A673 (cell line): ENCODE measurements at regions not wholly inside any gene's neighbourhood (a gene's known extent, or its start where the extent isn't known, plus 50 kb on each side); places are given as distances from the start of the nearest gene placed in this dataset.

Source experiments
- BruUV-seq: library from RNA; stranded (reverse); fragments of 400-500 nt; replicated peaks from 2 replicates; lab custom pipeline; 2021; lab: Mats Ljungman, UMichigan
- CTCF ChIA-PET: fragments of 300-600 bp; sonication (Branson Sonifier 250); formaldehyde crosslinking; loops from one replicate; lab custom pipeline; 2022; ENCODE audit warnings: antibody characterized with exemption; lab: Charles Lee
- POLR2A ChIA-PET: fragments of 300-600 bp; sonication (Branson Sonifier 250); formaldehyde crosslinking; loops from one replicate; lab custom pipeline; 2022; ENCODE audit warnings: antibody characterized with exemption; ENCODE audit not compliant: low non-redundant PET; lab: Charles Lee
- DNase-seq: peaks from one replicate; pipeline ENCODE4 v3.0.0-alpha.2; 2015; ENCODE audit warnings: low spot score
- H3K27ac ChIP-seq: fragments of 200-600 bp; sonication (generic); 2 replicates; pipeline ENCODE4 v1.5.1; 2016; ENCODE audit warnings: mixed run types, low read depth, mild to moderate bottlenecking, mixed read lengths, antibody characterized with exemption, low read length; ENCODE audit not compliant: poor library complexity, severe bottlenecking
- H3K27me3 ChIP-seq: fragments of 200-600 bp; sonication (generic); replicated peaks from 2 replicates; pipeline ENCODE4 v1.6.1; 2017; ENCODE audit warnings: mixed run types, low read depth, mild to moderate bottlenecking, mixed read lengths, antibody characterized with exemption, low read length; ENCODE audit not compliant: insufficient read depth, poor library complexity
- H3K36me3 ChIP-seq: fragments of 200-600 bp; sonication (generic); 2 replicates; pipeline ENCODE4 v1.6.1; 2016; ENCODE audit warnings: mixed run types, mild to moderate bottlenecking, mixed read lengths, antibody characterized with exemption, low read length; ENCODE audit not compliant: insufficient read depth, poor library complexity, severe bottlenecking
- H3K4me1 ChIP-seq: fragments of 200-600 bp; sonication (generic); 2 replicates; pipeline ENCODE4 v1.6.1; 2017; ENCODE audit warnings: mixed run types, mild to moderate bottlenecking, mixed read lengths, antibody characterized with exemption, low read length; ENCODE audit not compliant: insufficient read depth, poor library complexity, severe bottlenecking
- H3K4me3 ChIP-seq: fragments of 200-600 bp; sonication (generic); 2 replicates; pipeline ENCODE4 v1.5.1; 2016; ENCODE audit warnings: low read depth, mixed run types, mild to moderate bottlenecking, mixed read lengths, low read length; ENCODE audit not compliant: poor library complexity, severe bottlenecking
- H3K9me3 ChIP-seq: fragments of 200-600 bp; sonication (generic); 2 replicates; pipeline ENCODE4 v1.6.1; 2016; ENCODE audit warnings: mixed run types, low read depth, mild to moderate bottlenecking, mixed read lengths, antibody characterized with exemption, low read length; ENCODE audit not compliant: poor library complexity, severe bottlenecking
- EZH2 ChIP-seq: fragments of 200-600 bp; sonication (generic); IDR thresholded peaks from 2 replicates; pipeline ENCODE4 v1.6.1; 2017; ENCODE audit warnings: borderline replicate concordance, low read depth, mild to moderate bottlenecking, mixed read lengths, antibody characterized with exemption, low read length; ENCODE audit not compliant: poor library complexity, severe bottlenecking
- intact Hi-C: fragments of 100-400 bp; cut with micrococcal nuclease; formaldehyde crosslinking; loops from one replicate; pipeline ENCODE4 v1.10.0; 2022; ENCODE audit not compliant: unreplicated experiment
- TF ChIP-seq, protein P1 (sequence below): fragments of 300-800, 200-600 bp; sonication (generic); conservative IDR thresholded peaks from 2 replicates; pipeline ENCODE4 v1.5.1; 2017; ENCODE audit warnings: low read depth, mild to moderate bottlenecking, antibody characterized with exemption, low read length, moderate library complexity, mixed read lengths

DNA sequence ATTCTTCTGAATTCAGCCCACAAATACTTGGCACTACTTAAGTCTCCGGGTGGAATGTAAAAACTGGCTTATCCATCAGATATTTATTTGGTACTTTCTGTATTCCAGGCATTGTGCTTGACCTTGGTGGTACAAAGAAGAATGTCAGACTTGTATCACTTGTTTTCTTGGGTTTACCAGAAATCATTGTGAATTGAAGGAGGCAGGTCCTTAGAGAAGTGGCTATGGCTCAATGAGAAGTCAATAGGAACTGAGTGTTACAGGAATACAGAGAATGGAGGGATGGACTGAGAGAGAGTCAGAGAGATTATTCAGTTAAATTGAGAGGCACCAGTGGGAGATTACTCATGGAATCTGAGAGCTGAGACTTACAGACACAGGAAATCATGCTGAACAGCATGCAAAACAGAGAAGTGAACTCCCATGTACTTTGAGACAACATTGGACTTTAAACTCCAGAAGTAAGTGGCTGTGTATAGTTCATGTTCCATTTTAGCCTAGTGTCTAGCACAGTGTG, 704.1 kb downstream of the CDH11 start:
- no peaks in the 10 kb centered on the region for H3K27me3 ChIP-seq
- CTCF ChIA-PET, result no interaction called here
- POLR2A ChIA-PET, result no interaction called here
- intact Hi-C loops, result loop anchor here (5.0 kb wide), 1 partner anchor 50 kb away; no protein-coding TSS in a partner anchor
- no peaks in the 10 kb centered on the region for H3K36me3 ChIP-seq
- no peaks in the 10 kb centered on the region for H3K4me1 ChIP-seq
- TF ChIP-seq, protein P1, sequence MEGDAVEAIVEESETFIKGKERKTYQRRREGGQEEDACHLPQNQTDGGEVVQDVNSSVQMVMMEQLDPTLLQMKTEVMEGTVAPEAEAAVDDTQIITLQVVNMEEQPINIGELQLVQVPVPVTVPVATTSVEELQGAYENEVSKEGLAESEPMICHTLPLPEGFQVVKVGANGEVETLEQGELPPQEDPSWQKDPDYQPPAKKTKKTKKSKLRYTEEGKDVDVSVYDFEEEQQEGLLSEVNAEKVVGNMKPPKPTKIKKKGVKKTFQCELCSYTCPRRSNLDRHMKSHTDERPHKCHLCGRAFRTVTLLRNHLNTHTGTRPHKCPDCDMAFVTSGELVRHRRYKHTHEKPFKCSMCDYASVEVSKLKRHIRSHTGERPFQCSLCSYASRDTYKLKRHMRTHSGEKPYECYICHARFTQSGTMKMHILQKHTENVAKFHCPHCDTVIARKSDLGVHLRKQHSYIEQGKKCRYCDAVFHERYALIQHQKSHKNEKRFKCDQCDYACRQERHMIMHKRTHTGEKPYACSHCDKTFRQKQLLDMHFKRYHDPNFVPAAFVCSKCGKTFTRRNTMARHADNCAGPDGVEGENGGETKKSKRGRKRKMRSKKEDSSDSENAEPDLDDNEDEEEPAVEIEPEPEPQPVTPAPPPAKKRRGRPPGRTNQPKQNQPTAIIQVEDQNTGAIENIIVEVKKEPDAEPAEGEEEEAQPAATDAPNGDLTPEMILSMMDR, result no peak
- TF ChIP-seq EZH2, result no peak
- H3K27ac ChIP-seq, result no peak overlapping the region
- DNase-seq, result no peak
- no TSS peak for BruUV-seq
- H3K9me3 ChIP-seq, result no peaks in the 10 kb centered on the region
- no peak overlapping the region for H3K4me3 ChIP-seq

DNA sequence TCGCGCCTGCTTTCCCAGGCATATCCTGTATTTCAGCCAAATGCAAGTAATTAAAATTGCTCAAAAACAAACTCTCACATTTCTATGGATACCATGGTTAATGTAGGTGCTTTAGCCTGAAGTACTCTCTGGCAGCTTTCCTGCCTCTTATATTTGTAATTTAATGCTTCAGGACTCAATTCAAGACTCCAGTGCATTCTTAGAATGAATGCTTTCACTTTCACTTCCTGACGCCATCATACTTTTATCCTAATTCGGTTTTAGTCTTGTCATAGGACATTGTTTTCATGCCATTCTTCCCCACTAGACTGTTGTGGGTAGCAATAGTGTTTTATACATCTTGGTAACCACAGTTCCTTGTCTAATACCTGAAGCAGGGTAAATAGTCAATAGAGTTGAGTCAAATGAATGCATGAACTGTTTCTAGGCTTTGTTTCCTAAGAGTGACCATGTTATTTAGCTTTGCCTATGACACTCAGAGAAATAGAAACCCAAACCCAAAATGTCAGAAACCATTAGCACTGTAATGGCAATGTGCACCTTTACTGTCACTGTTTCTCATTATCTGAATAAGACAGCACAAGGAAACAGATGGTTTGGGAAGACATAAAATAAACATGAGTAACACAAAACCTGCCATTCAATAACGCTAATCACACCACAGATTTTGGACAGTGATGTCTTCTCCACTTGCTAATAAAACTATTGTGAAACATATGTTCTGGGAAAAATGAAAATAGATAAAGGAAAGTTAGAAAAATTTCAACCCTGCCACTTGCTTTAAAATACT, 705.5 kb downstream of the CDH11 start:
- Histone ChIP-seq H3K4me3 (peak overlapping the region; percentile 26), H3K27ac (no peak overlapping the region), H3K27me3 (no peaks in the 10 kb centered on the region), H3K36me3 (no peaks in the 10 kb centered on the region), H3K9me3 (no peaks in the 10 kb centered on the region), H3K4me1 (no peaks in the 10 kb centered on the region)
- BruUV-seq, result no TSS peak
- intact Hi-C loops, result loop anchor here (5.0 kb wide), 1 partner anchor 51 kb away; no protein-coding TSS in a partner anchor
- ChIA-PET POLR2A (no interaction called here), CTCF (no interaction called here)
- no peak for TF ChIP-seq EZH2
- TF ChIP-seq, protein P1, result no peak
- DNase-seq, result peak; percentile 7

DNA sequence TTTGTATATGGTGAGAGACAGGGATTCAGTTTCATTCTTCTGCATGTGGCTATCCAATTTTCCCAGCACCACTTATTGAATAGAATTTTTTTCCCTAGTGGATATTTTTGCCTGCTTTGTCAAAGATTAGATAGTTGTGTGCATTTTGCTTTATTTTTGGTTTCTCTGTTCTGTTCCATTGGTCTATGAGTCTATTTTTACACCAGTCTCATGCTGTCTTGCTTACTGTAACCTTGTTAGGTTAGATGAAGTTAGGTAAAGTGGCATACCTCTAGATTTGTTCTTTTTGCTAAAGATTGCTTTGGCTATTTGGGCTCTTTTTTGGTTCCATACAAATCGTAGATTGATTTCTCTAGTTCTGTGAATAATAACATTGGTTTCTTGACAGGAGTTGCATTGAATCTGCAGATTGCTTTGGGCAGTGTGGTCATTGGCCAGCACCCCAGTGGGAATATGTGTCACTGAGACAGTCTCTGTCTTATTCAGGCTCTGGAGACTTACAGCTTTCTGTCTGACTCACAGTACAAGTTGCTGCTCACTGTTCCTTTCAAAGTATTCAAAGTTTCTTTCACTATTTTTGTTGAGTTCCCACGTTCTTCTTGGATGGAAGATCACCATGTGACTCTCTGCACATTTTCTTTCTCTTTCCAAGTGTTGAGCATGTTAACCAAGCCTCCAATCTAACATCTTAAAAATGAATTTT, 709.1 kb downstream of the CDH11 start:
- Histone ChIP-seq H3K36me3 (no peaks in the 10 kb centered on the region), H3K27ac (no peak overlapping the region), H3K4me3 (no peak overlapping the region), H3K9me3 (no peaks in the 10 kb centered on the region), H3K27me3 (no peaks in the 10 kb centered on the region), H3K4me1 (no peaks in the 10 kb centered on the region)
- no peak for DNase-seq
- BruUV-seq, result no TSS peak
- intact Hi-C loops, result no loop called here
- TF ChIP-seq EZH2, result no peak
- TF ChIP-seq, protein P1, result no peak
- CTCF ChIA-PET, result no interaction called here
- POLR2A ChIA-PET, result no interaction called here
